OCI-LY3 (cell line): ENCODE measurements at regions not wholly inside any gene's neighbourhood (a gene's known extent, or its start where the extent isn't known, plus 50 kb on each side); places are given as distances from the start of the nearest gene placed in this dataset.

Experiments
- EZH2phosphoT487 ChIP-seq: fragments of 200-600 bp; shearing (Covaris generic); IDR thresholded peaks from 2 replicates; pipeline ENCODE4 v1.6.1; 2018; ENCODE audit warnings: antibody characterized with exemption, mixed run types, low read depth
- TF ChIP-seq, protein P1 (sequence below): fragments of 200-600, 300-600 bp; sonication (generic); IDR thresholded peaks from 2 replicates; pipeline ENCODE4 v1.5.1; 2014; ENCODE audit warnings: antibody characterized with exemption, low read length, low read depth

DNA sequence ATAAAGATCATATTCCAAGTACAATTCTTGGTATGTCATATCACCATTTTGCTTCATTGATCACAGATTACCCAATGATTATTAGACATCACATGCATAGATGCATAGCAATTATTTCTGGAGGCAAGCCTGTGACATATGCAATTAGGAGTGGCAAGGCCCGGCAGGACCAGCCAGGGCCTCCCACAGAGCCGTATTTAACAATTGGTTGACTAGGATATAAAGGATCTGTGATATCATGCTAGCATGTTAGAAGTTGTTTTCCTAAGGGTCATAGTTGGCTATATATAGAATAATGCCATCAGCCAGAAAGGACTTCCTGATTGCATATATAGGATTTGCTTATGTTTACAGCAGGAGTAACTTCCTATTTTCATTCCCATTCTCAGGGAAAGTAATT, 103.5 kb upstream of the OTUD4 start:
- TF ChIP-seq, protein P1, sequence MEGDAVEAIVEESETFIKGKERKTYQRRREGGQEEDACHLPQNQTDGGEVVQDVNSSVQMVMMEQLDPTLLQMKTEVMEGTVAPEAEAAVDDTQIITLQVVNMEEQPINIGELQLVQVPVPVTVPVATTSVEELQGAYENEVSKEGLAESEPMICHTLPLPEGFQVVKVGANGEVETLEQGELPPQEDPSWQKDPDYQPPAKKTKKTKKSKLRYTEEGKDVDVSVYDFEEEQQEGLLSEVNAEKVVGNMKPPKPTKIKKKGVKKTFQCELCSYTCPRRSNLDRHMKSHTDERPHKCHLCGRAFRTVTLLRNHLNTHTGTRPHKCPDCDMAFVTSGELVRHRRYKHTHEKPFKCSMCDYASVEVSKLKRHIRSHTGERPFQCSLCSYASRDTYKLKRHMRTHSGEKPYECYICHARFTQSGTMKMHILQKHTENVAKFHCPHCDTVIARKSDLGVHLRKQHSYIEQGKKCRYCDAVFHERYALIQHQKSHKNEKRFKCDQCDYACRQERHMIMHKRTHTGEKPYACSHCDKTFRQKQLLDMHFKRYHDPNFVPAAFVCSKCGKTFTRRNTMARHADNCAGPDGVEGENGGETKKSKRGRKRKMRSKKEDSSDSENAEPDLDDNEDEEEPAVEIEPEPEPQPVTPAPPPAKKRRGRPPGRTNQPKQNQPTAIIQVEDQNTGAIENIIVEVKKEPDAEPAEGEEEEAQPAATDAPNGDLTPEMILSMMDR, result no peak
- TF ChIP-seq EZH2phosphoT487, result no peak
